BE2C (cell line): ENCODE measurements at regions not wholly inside any gene's neighbourhood (a gene's known extent, or its start where the extent isn't known, plus 50 kb on each side); places are given as distances from the start of the nearest gene placed in this dataset.

Source experiments
- DNase-seq: peaks from one replicate; pipeline ENCODE4 v3.0.0-alpha.2; 2020
- H3K27me3 ChIP-seq: fragments of 250-450 bp; sonication (Bioruptor Pico); 2 replicates; pipeline ENCODE4 v1.5.1; 2020; ENCODE audit warnings: mild to moderate bottlenecking
- H3K36me3 ChIP-seq: fragments of 250-450 bp; sonication (Bioruptor Pico); 2 replicates; pipeline ENCODE4 v1.5.1; 2020; ENCODE audit warnings: mild to moderate bottlenecking
- H3K4me1 ChIP-seq: fragments of 250-450 bp; sonication (Bioruptor Pico); 2 replicates; pipeline ENCODE4 v1.5.1; 2020
- H3K4me3 ChIP-seq: 2 replicates; pipeline ENCODE4 v1.5.1; 2011; ENCODE audit warnings: low read depth, low read length
- H3K9me3 ChIP-seq: fragments of 250-450 bp; sonication (Bioruptor Pico); 2 replicates; pipeline ENCODE4 v1.5.1; 2020
- CTCF ChIP-seq: IDR thresholded peaks from 2 replicates; pipeline ENCODE4 v1.5.1; 2012; ENCODE audit warnings: mild to moderate bottlenecking, low read depth, low read length

- no peak for DNase-seq
- Histone ChIP-seq H3K9me3 (no peaks in the 10 kb centered on the region), H3K36me3 (no peaks in the 10 kb centered on the region), H3K4me3 (no peak overlapping the region), H3K4me1 (no peaks in the 10 kb centered on the region), H3K27me3 (no peaks in the 10 kb centered on the region)
- TF ChIP-seq CTCF, result no peak
Measured at GRCh38 chr6:8180327-8181159, 78.2 kb upstream of the EEF1E1 start.

GRCh38 chr6:8177721-8178120, 75.4 kb upstream of the EEF1E1 start:
- Histone ChIP-seq H3K9me3 (no peaks in the 10 kb centered on the region), H3K27me3 (no peaks in the 10 kb centered on the region), H3K4me1 (no peaks in the 10 kb centered on the region), H3K4me3 (no peak overlapping the region), H3K36me3 (no peaks in the 10 kb centered on the region)
- TF ChIP-seq CTCF, result no peak
- DNase-seq, result no peak

- no peaks in the 10 kb centered on the region for H3K36me3 ChIP-seq
- no peak for DNase-seq
- no peaks in the 10 kb centered on the region for H3K27me3 ChIP-seq
- no peaks in the 10 kb centered on the region for H3K9me3 ChIP-seq
- H3K4me3 ChIP-seq, result no peak overlapping the region
- H3K4me1 ChIP-seq, result no peaks in the 10 kb centered on the region
- no peak for TF ChIP-seq CTCF
Measured at GRCh38 chr6:8175046-8175777, 72.9 kb upstream of the EEF1E1 start.

GRCh38 chr6:8174571-8174970, 72.2 kb upstream of the EEF1E1 start:
- no peaks in the 10 kb centered on the region for H3K4me1 ChIP-seq
- H3K4me3 ChIP-seq, result no peak overlapping the region
- no peaks in the 10 kb centered on the region for H3K27me3 ChIP-seq
- no peaks in the 10 kb centered on the region for H3K36me3 ChIP-seq
- no peaks in the 10 kb centered on the region for H3K9me3 ChIP-seq
- no peak for DNase-seq
- TF ChIP-seq CTCF, result no peak

GRCh38 chr6:8172530-8172929, 70.2 kb upstream of the EEF1E1 start:
- Histone ChIP-seq H3K4me3 (no peak overlapping the region), H3K36me3 (no peaks in the 10 kb centered on the region), H3K9me3 (no peaks in the 10 kb centered on the region), H3K4me1 (no peaks in the 10 kb centered on the region), H3K27me3 (no peaks in the 10 kb centered on the region; the same call in 1 of the 2 replicates)
- no peak for DNase-seq
- no peak for TF ChIP-seq CTCF

- Histone ChIP-seq H3K4me1 (no peaks in the 10 kb centered on the region), H3K27me3 (no peaks in the 10 kb centered on the region; the same call in 1 of the 2 replicates), H3K9me3 (no peaks in the 10 kb centered on the region), H3K4me3 (no peak overlapping the region), H3K36me3 (no peaks in the 10 kb centered on the region)
- no peak for TF ChIP-seq CTCF
- no peak for DNase-seq
Measured at GRCh38 chr6:8170754-8171153, 68.4 kb upstream of the EEF1E1 start.
